GM23338 (cell line): ENCODE measurements at regions not wholly inside any gene's neighbourhood (a gene's known extent, or its start where the extent isn't known, plus 50 kb on each side); places are given as distances from the start of the nearest gene placed in this dataset.

Experiments
- ATAC-seq: fragments of 200-7000 bp; cut with Tn5 transposase; 3 replicates; pipeline ENCODE4 v1.9.1; 2020
- DNase-seq: peaks from one replicate; pipeline ENCODE4 v3.0.0-alpha.2; 2015; ENCODE audit warnings: low spot score
- H2AFZ ChIP-seq: fragments of 200-600 bp; sonication (generic); 2 replicates; pipeline ENCODE4 v1.8.0; 2016; ENCODE audit warnings: antibody characterized with exemption, mild to moderate bottlenecking, moderate library complexity
- H3F3A ChIP-seq: fragments of 200-600 bp; sonication (generic); replicated peaks from 2 replicates; pipeline ENCODE4 v1.8.0; 2017; ENCODE audit warnings: antibody characterized with exemption, mixed run types, low read depth
- H3K27ac ChIP-seq: fragments of 200-600 bp; sonication (generic); 2 replicates; pipeline ENCODE4 v1.6.1; 2016; ENCODE audit warnings: low read depth
- H3K27me3 ChIP-seq: fragments of 200-600 bp; sonication (generic); 2 replicates; pipeline ENCODE4 v1.8.0; 2016; ENCODE audit warnings: mild to moderate bottlenecking, mixed run types, moderate library complexity; ENCODE audit not compliant: insufficient read depth
- H3K36me3 ChIP-seq: fragments of 200-600 bp; sonication (generic); 2 replicates; pipeline ENCODE4 v1.8.0; 2016; ENCODE audit warnings: mild to moderate bottlenecking; ENCODE audit not compliant: insufficient read depth
- H3K4me1 ChIP-seq: fragments of 200-600 bp; sonication (generic); 2 replicates; pipeline ENCODE4 v1.8.0; 2016; ENCODE audit warnings: mild to moderate bottlenecking, moderate library complexity; ENCODE audit not compliant: insufficient read depth
- H3K4me2 ChIP-seq: fragments of 200-600 bp; sonication (generic); 2 replicates; pipeline ENCODE4 v1.7.1; 2017; ENCODE audit warnings: mixed run types
- H3K4me3 ChIP-seq: fragments of 200-600 bp; sonication (generic); 2 replicates; pipeline ENCODE4 v1.6.1; 2016; ENCODE audit warnings: mixed run types
- H3K79me2 ChIP-seq: fragments of 200-600 bp; sonication (generic); replicated peaks from 2 replicates; pipeline ENCODE4 v1.8.0; 2017; ENCODE audit warnings: mild to moderate bottlenecking; ENCODE audit not compliant: insufficient read depth
- H3K9me2 ChIP-seq: fragments of 200-600 bp; sonication (generic); 2 replicates; pipeline ENCODE4 v1.8.0; 2017; ENCODE audit not compliant: insufficient read depth
- H4K20me1 ChIP-seq: fragments of 200-600 bp; sonication (generic); replicated peaks from 2 replicates; pipeline ENCODE4 v1.8.0; 2017; ENCODE audit warnings: mild to moderate bottlenecking; ENCODE audit not compliant: insufficient read depth
- H3K27ac Mint-ChIP-seq: 2 replicates; pipeline ENCODE4 v1.8.0; 2020; ENCODE audit warnings: inconsistent platforms, mild to moderate bottlenecking, moderate library complexity, mixed read lengths
- H3K27me3 Mint-ChIP-seq: 3 replicates; pipeline ENCODE4 v1.8.0; 2022; ENCODE audit warnings: low read depth, mild to moderate bottlenecking, moderate library complexity, mixed read lengths, inconsistent platforms; ENCODE audit not compliant: insufficient read depth, poor library complexity
- H3K36me3 Mint-ChIP-seq: 3 replicates; pipeline ENCODE4 v1.8.0; 2021; ENCODE audit warnings: low read depth, mild to moderate bottlenecking, inconsistent platforms, moderate library complexity, mixed read lengths
- H3K4me1 Mint-ChIP-seq: 3 replicates; pipeline ENCODE4 v1.8.0; 2020; ENCODE audit warnings: mild to moderate bottlenecking, inconsistent platforms, mixed read lengths
- H3K4me3 Mint-ChIP-seq: 3 replicates; pipeline ENCODE4 v1.8.0; 2021; ENCODE audit warnings: moderate library complexity, mild to moderate bottlenecking, inconsistent platforms, mixed read lengths
- H3K9me3 Mint-ChIP-seq: 3 replicates; pipeline ENCODE4 v1.8.0; 2020; ENCODE audit warnings: moderate library complexity, mild to moderate bottlenecking, inconsistent platforms, mixed read lengths
- ETS1 ChIP-seq: IDR thresholded peaks from 2 replicates; pipeline ENCODE4 v1.6.1; 2016; ENCODE audit warnings: antibody characterized with exemption
- EZH2 ChIP-seq: fragments of 200-600 bp; sonication (generic); IDR thresholded peaks from one replicate; pipeline ENCODE4 v1.8.0; 2017; ENCODE audit warnings: antibody characterized with exemption, mild to moderate bottlenecking, low read depth; ENCODE audit not compliant: unreplicated experiment
- EZH2phosphoT487 ChIP-seq: fragments of 200-600 bp; sonication (generic); IDR thresholded peaks from one replicate; pipeline ENCODE4 v1.8.1; 2018; ENCODE audit warnings: antibody characterized with exemption; ENCODE audit not compliant: unreplicated experiment
- JUNB ChIP-seq: IDR thresholded peaks from one replicate; pipeline ENCODE4 v1.6.1; 2016; ENCODE audit warnings: antibody characterized with exemption; ENCODE audit not compliant: unreplicated experiment
- NANOG ChIP-seq: IDR thresholded peaks from 2 replicates; pipeline ENCODE4 v1.6.1; 2016; ENCODE audit warnings: antibody characterized with exemption, borderline replicate concordance
- POLR2AphosphoS5 ChIP-seq: IDR thresholded peaks from 2 replicates; pipeline ENCODE4 v1.6.1; 2016; ENCODE audit warnings: antibody characterized with exemption, low read depth
- STAT1 ChIP-seq: IDR thresholded peaks from one replicate; pipeline ENCODE4 v1.6.1; 2016; ENCODE audit warnings: antibody characterized with exemption; ENCODE audit not compliant: unreplicated experiment
- ZNF331 ChIP-seq: fragments of 250-450 bp; sonication (Bioruptor Pico); IDR thresholded peaks from 2 replicates; pipeline ENCODE4 v1.5.0; 2020; ENCODE audit warnings: low read depth, mild to moderate bottlenecking, moderate library complexity
- TF ChIP-seq, protein P1 (sequence below): fragments of 250-450 bp; sonication (Bioruptor Pico); IDR thresholded peaks from 2 replicates; pipeline ENCODE4 v1.5.0; 2020; ENCODE audit warnings: mild to moderate bottlenecking, moderate library complexity
- TF ChIP-seq, protein P2 (sequence below), 2 experiments: fragments of 200-600 bp in 1 of 2; sonication (generic) in 1 of 2; conservative IDR thresholded peaks; 2 replicates each; pipeline versions ENCODE4 v1.5.1 to v1.6.1; 2016 to 2017; ENCODE audit warnings: antibody characterized with exemption in 2 of 2, low read depth in 2 of 2, mild to moderate bottlenecking in 2 of 2, moderate library complexity in 1 of 2
- TF ChIP-seq, protein P3 (sequence below): IDR thresholded peaks from one replicate; pipeline ENCODE4 v1.6.1; 2018; ENCODE audit warnings: antibody characterized with exemption; ENCODE audit not compliant: unreplicated experiment

DNA sequence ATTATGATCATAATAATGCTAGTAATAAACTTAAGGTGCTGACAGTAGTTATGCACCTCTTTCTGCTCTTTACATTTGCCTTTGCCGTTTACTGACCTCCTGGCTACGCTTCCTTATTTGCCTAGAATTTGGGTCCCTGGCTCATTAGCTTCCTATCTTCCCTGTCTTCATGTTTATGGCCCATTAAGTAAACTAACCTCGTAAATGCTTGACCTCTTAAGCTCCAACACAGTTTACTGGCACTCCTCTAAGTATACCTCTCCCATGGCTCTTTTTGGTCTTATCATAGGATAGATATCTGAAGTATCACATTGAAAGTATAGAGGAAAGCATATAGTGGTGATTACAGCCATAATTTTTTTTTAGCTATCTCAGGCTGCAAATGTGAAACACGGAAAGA, 657.3 kb upstream of the SLC39A10 start:
- Histone ChIP-seq H3K9me2 (no peaks in the 10 kb centered on the region), H3K27me3 (no peaks in the 10 kb centered on the region), H3K4me3 (no peak overlapping the region), H3K4me2 (no peak overlapping the region), H3F3A (no peaks in the 10 kb centered on the region), H2AFZ (no peak overlapping the region), H3K27ac (no peak overlapping the region), H3K36me3 (no peaks in the 10 kb centered on the region), H4K20me1 (no peaks in the 10 kb centered on the region), H3K79me2 (no peaks in the 10 kb centered on the region), H3K4me1 (no peaks in the 10 kb centered on the region)
- H3K27me3 Mint-ChIP-seq: no peaks in the 10 kb centered on the region
- H3K4me1 Mint-ChIP-seq: no peaks in the 10 kb centered on the region
- TF ChIP-seq JUNB (no peak), NANOG (no peak), ETS1 (no peak), EZH2 (no peak), ZNF331 (CRISPR knock-in tag) (no peak), STAT1 (no peak), POLR2AphosphoS5 (no peak), EZH2phosphoT487 (no peak)
- TF ChIP-seq, protein P1, sequence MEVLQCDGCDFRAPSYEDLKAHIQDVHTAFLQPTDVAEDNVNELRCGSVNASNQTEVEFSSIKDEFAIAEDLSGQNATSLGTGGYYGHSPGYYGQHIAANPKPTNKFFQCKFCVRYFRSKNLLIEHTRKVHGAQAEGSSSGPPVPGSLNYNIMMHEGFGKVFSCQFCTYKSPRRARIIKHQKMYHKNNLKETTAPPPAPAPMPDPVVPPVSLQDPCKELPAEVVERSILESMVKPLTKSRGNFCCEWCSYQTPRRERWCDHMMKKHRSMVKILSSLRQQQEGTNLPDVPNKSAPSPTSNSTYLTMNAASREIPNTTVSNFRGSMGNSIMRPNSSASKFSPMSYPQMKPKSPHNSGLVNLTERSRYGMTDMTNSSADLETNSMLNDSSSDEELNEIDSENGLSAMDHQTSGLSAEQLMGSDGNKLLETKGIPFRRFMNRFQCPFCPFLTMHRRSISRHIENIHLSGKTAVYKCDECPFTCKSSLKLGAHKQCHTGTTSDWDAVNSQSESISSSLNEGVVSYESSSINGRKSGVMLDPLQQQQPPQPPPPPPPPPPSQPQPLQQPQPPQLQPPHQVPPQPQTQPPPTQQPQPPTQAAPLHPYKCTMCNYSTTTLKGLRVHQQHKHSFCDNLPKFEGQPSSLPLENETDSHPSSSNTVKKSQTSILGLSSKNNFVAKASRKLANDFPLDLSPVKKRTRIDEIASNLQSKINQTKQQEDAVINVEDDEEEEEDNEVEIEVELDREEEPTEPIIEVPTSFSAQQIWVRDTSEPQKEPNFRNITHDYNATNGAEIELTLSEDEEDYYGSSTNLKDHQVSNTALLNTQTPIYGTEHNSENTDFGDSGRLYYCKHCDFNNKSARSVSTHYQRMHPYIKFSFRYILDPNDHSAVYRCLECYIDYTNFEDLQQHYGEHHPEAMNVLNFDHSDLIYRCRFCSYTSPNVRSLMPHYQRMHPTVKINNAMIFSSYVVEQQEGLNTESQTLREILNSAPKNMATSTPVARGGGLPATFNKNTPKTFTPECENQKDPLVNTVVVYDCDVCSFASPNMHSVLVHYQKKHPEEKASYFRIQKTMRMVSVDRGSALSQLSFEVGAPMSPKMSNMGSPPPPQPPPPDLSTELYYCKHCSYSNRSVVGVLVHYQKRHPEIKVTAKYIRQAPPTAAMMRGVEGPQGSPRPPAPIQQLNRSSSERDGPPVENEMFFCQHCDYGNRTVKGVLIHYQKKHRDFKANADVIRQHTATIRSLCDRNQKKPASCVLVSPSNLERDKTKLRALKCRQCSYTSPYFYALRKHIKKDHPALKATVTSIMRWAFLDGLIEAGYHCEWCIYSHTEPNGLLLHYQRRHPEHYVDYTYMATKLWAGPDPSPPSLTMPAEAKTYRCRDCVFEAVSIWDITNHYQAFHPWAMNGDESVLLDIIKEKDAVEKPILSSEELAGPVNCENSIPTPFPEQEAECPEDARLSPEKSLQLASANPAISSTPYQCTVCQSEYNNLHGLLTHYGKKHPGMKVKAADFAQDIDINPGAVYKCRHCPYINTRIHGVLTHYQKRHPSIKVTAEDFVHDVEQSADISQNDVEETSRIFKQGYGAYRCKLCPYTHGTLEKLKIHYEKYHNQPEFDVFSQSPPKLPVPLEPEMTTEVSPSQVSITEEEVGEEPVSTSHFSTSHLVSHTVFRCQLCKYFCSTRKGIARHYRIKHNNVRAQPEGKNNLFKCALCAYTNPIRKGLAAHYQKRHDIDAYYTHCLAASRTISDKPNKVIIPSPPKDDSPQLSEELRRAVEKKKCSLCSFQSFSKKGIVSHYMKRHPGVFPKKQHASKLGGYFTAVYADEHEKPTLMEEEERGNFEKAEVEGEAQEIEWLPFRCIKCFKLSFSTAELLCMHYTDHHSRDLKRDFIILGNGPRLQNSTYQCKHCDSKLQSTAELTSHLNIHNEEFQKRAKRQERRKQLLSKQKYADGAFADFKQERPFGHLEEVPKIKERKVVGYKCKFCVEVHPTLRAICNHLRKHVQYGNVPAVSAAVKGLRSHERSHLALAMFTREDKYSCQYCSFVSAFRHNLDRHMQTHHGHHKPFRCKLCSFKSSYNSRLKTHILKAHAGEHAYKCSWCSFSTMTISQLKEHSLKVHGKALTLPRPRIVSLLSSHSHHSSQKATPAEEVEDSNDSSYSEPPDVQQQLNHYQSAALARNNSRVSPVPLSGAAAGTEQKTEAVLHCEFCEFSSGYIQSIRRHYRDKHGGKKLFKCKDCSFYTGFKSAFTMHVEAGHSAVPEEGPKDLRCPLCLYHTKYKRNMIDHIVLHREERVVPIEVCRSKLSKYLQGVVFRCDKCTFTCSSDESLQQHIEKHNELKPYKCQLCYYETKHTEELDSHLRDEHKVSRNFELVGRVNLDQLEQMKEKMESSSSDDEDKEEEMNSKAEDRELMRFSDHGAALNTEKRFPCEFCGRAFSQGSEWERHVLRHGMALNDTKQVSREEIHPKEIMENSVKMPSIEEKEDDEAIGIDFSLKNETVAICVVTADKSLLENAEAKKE: no peak
- TF ChIP-seq, protein P2, sequence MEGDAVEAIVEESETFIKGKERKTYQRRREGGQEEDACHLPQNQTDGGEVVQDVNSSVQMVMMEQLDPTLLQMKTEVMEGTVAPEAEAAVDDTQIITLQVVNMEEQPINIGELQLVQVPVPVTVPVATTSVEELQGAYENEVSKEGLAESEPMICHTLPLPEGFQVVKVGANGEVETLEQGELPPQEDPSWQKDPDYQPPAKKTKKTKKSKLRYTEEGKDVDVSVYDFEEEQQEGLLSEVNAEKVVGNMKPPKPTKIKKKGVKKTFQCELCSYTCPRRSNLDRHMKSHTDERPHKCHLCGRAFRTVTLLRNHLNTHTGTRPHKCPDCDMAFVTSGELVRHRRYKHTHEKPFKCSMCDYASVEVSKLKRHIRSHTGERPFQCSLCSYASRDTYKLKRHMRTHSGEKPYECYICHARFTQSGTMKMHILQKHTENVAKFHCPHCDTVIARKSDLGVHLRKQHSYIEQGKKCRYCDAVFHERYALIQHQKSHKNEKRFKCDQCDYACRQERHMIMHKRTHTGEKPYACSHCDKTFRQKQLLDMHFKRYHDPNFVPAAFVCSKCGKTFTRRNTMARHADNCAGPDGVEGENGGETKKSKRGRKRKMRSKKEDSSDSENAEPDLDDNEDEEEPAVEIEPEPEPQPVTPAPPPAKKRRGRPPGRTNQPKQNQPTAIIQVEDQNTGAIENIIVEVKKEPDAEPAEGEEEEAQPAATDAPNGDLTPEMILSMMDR (conservative IDR thresholded peaks at IDR 0.05; ENCODE audit: low read depth in 2 of 2): no peak
- TF ChIP-seq, protein P3, sequence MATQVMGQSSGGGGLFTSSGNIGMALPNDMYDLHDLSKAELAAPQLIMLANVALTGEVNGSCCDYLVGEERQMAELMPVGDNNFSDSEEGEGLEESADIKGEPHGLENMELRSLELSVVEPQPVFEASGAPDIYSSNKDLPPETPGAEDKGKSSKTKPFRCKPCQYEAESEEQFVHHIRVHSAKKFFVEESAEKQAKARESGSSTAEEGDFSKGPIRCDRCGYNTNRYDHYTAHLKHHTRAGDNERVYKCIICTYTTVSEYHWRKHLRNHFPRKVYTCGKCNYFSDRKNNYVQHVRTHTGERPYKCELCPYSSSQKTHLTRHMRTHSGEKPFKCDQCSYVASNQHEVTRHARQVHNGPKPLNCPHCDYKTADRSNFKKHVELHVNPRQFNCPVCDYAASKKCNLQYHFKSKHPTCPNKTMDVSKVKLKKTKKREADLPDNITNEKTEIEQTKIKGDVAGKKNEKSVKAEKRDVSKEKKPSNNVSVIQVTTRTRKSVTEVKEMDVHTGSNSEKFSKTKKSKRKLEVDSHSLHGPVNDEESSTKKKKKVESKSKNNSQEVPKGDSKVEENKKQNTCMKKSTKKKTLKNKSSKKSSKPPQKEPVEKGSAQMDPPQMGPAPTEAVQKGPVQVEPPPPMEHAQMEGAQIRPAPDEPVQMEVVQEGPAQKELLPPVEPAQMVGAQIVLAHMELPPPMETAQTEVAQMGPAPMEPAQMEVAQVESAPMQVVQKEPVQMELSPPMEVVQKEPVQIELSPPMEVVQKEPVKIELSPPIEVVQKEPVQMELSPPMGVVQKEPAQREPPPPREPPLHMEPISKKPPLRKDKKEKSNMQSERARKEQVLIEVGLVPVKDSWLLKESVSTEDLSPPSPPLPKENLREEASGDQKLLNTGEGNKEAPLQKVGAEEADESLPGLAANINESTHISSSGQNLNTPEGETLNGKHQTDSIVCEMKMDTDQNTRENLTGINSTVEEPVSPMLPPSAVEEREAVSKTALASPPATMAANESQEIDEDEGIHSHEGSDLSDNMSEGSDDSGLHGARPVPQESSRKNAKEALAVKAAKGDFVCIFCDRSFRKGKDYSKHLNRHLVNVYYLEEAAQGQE: no peak
- no peak for DNase-seq
- no peak overlapping the region for H3K27ac Mint-ChIP-seq
- H3K9me3 Mint-ChIP-seq: no peaks in the 10 kb centered on the region
- ATAC-seq: no peak
- H3K36me3 Mint-ChIP-seq: no peaks in the 10 kb centered on the region
- H3K4me3 Mint-ChIP-seq: no peak overlapping the region
